NCI-H82 (cell line): ENCODE measurements at regions not wholly inside any gene's neighbourhood (a gene's known extent, or its start where the extent isn't known, plus 50 kb on each side); places are given as distances from the start of the nearest gene placed in this dataset.
"Not testable (repeated sequence)": the region's sequence is repeated elsewhere in the genome, so short reads cannot be mapped to it uniquely, and the experiment has no call there.

Experiments
- DNase-seq: peaks from one replicate; lab custom pipeline; 2025; lab: John Stamatoyannopoulos, UW

- DNase-seq, result no peak
These were observed 337.5 kb upstream of the CITED2 start for GRCh38 chr6:139711804-139712585.

- no peak for DNase-seq
These were observed 336.1 kb upstream of the CITED2 start for GRCh38 chr6:139710556-139710955.

GRCh38 chr6:139708337-139709199, 334.1 kb upstream of the CITED2 start:
- no peak for DNase-seq

GRCh38 chr6:139706912-139707311, 332.5 kb upstream of the CITED2 start:
- no peak for DNase-seq

GRCh38 chr6:139705284-139705683, 330.8 kb upstream of the CITED2 start:
- DNase-seq, result no peak

- no peak for DNase-seq
These were observed 329.3 kb upstream of the CITED2 start for GRCh38 chr6:139703780-139704179.

GRCh38 chr6:139702706-139703105, 328.3 kb upstream of the CITED2 start:
- DNase-seq, result no peak

GRCh38 chr6:139701695-139702094, 327.2 kb upstream of the CITED2 start:
- DNase-seq, result no peak

GRCh38 chr6:139701003-139701402, 326.6 kb upstream of the CITED2 start:
- no peak for DNase-seq

- DNase-seq, result no peak
These were observed 325.5 kb upstream of the CITED2 start for GRCh38 chr6:139699911-139700310.

- DNase-seq, result no peak
These were observed 324.9 kb upstream of the CITED2 start for GRCh38 chr6:139699335-139699734.

GRCh38 chr6:139698526-139699176, 324.2 kb upstream of the CITED2 start:
- no peak for DNase-seq

GRCh38 chr6:139697856-139698255, 323.4 kb upstream of the CITED2 start:
- DNase-seq, result not testable (repeated sequence)

GRCh38 chr6:139696991-139697390, 322.5 kb upstream of the CITED2 start:
- not testable (repeated sequence) for DNase-seq

GRCh38 chr6:139695361-139695760, 320.9 kb upstream of the CITED2 start:
- peak; percentile 58 for DNase-seq

GRCh38 chr6:139693735-139694134, 319.3 kb upstream of the CITED2 start:
- DNase-seq, result no peak

- DNase-seq, result no peak
These were observed 315.6 kb upstream of the CITED2 start for GRCh38 chr6:139690007-139690406.

- no peak for DNase-seq
These were observed 312.6 kb upstream of the CITED2 start for GRCh38 chr6:139687055-139687454.

GRCh38 chr6:139686308-139686707, 311.9 kb upstream of the CITED2 start:
- no peak for DNase-seq

GRCh38 chr6:139685009-139685408, 310.6 kb upstream of the CITED2 start:
- DNase-seq, result no peak

GRCh38 chr6:139680819-139681218, 306.4 kb upstream of the CITED2 start:
- peak; percentile 72 for DNase-seq

- no peak for DNase-seq
These were observed 305.2 kb upstream of the CITED2 start for GRCh38 chr6:139679516-139680179.
